ENCODE measurements at regions not wholly inside any gene's neighbourhood (a gene's known extent, or its start where the extent isn't known, plus 50 kb on each side); places are given as distances from the start of the nearest gene placed in this dataset.

DNA sequence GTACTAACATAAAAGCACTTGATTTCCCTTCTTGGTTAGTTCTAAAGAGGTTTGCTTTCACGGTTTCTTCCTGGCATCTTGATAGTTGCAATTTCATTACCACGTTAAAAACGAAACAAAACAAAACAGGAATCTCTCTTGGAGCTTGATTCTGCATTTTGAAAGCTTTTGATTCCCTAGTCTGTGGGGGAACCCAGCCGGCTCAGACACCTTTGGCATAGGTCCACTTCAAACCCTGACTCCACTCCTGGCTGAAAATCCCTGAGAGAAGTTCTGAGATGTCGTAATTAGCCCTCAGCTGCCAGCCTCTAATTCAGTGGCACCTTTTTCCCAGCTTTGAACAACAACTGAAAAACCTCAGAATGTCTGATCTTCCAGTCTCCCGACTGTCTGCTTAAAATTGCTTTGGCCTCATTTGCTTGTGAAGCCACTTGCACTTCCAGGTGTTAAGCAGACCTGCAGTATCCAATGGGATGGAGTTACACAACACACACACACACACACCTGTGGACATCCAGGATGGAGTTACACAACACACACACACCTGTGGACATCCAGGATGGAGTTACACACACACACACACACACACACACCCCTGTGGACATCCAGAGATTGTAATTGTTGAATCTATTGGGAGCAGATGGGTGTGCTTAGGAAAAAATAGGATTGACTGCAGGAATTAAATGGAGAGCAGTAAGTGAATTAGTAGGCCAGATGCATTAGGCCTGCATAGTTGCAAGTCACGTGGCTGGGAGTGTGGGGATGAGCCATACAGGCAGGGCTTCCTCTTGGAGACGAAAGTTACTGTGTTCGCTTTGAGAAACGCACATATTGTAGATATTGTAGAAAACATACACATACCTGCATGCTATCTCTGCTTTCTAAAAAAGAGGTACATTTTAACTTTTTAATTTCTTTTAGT, 285.6 kb upstream of the FMN2 start:
- intact Hi-C loops (cut with micrococcal nuclease) = no loop called here
- DNase-seq (no peak), ATAC-seq (no peak)
- ChIA-PET CTCF (no interaction called here), POLR2A (no interaction called here)
- no peaks in the 10 kb centered on the region for H3K36me3 Mint-ChIP-seq (ENCODE audit: low read depth)
- TF ChIP-seq, protein P1, sequence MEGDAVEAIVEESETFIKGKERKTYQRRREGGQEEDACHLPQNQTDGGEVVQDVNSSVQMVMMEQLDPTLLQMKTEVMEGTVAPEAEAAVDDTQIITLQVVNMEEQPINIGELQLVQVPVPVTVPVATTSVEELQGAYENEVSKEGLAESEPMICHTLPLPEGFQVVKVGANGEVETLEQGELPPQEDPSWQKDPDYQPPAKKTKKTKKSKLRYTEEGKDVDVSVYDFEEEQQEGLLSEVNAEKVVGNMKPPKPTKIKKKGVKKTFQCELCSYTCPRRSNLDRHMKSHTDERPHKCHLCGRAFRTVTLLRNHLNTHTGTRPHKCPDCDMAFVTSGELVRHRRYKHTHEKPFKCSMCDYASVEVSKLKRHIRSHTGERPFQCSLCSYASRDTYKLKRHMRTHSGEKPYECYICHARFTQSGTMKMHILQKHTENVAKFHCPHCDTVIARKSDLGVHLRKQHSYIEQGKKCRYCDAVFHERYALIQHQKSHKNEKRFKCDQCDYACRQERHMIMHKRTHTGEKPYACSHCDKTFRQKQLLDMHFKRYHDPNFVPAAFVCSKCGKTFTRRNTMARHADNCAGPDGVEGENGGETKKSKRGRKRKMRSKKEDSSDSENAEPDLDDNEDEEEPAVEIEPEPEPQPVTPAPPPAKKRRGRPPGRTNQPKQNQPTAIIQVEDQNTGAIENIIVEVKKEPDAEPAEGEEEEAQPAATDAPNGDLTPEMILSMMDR (IDR thresholded peaks at IDR 0.05) = no peak
- H3K9me3 Mint-ChIP-seq = no peaks in the 10 kb centered on the region
- H3K27ac Mint-ChIP-seq = no peak overlapping the region
- peaks cover 18% of the 10 kb centered on the region for H3K4me1 Mint-ChIP-seq (ENCODE audit: low read depth)
- H3K27me3 Mint-ChIP-seq = no peaks in the 10 kb centered on the region
- no peak overlapping the region for H3K4me3 Mint-ChIP-seq

DNA sequence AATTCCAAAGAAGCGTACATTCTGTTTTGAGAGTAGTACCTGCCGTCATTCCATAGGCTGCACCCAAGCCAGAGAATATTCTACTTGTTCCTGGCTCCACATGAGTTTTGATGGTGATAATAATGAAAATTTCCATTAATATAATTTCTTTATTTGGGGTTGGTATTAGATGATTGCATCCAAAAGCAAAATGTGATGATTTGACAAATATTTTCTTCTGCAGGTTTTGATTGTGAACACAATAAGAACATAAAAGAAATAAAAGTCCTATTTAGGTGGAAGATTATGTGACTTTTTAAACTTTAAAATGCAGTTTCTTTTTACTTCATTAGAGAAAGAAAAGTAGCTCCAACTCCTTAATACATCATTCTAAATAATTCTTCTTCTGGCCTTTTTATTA, 284.8 kb upstream of the FMN2 start:
- no peaks in the 10 kb centered on the region for H3K9me3 Mint-ChIP-seq
- ChIA-PET CTCF (interaction anchor here (1.1 to 1.2 kb wide), 3 partner anchors 8 to 91 kb away, joined by 3 to 4 read pairs (median 3); no protein-coding TSS in a partner anchor), POLR2A (no interaction called here)
- no peaks in the 10 kb centered on the region for H3K27me3 Mint-ChIP-seq
- no peaks in the 10 kb centered on the region for H3K36me3 Mint-ChIP-seq (ENCODE audit: low read depth)
- TF ChIP-seq, protein P1 (IDR thresholded peaks at IDR 0.05) = no peak
- DNase-seq (no peak), ATAC-seq (no peak)
- H3K4me1 Mint-ChIP-seq (ENCODE audit: low read depth) = peaks cover 25% of the 10 kb centered on the region
- intact Hi-C loops (cut with micrococcal nuclease) = no loop called here
- H3K27ac Mint-ChIP-seq = no peak overlapping the region
- no peak overlapping the region for H3K4me3 Mint-ChIP-seq

DNA sequence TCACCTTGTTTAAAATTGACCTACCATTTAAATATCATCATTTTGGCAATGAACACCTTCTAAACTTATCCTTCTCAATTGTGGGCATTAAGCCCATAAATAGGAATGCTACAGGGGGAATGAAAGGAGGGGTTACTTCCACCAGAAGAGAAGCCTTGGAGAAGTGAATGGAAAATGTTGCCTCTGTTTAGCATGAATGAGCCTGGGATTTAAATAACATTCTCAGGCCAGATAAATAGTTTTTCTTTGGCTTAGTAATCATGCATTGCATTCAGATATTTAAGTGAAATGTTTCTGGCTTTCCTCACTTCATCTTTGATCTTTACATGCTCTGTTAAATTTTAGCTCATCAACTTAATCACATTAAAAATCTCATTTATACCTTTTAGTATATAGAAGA, 284.3 kb upstream of the FMN2 start:
- TF ChIP-seq, protein P1 (IDR thresholded peaks at IDR 0.05) = no peak
- DNase-seq (no peak), ATAC-seq (no peak)
- peaks cover 23% of the 10 kb centered on the region for H3K4me1 Mint-ChIP-seq (ENCODE audit: low read depth)
- H3K9me3 Mint-ChIP-seq = no peaks in the 10 kb centered on the region
- POLR2A ChIA-PET = no interaction called here
- no peak overlapping the region for H3K4me3 Mint-ChIP-seq
- CTCF ChIA-PET = interaction anchor here (1.1 to 1.2 kb wide), 3 partner anchors 8 to 91 kb away, joined by 3 to 4 read pairs (median 3); no protein-coding TSS in a partner anchor
- H3K27ac Mint-ChIP-seq = no peak overlapping the region
- no peaks in the 10 kb centered on the region for H3K36me3 Mint-ChIP-seq (ENCODE audit: low read depth)
- intact Hi-C loops (cut with micrococcal nuclease) = no loop called here
- no peaks in the 10 kb centered on the region for H3K27me3 Mint-ChIP-seq

DNA sequence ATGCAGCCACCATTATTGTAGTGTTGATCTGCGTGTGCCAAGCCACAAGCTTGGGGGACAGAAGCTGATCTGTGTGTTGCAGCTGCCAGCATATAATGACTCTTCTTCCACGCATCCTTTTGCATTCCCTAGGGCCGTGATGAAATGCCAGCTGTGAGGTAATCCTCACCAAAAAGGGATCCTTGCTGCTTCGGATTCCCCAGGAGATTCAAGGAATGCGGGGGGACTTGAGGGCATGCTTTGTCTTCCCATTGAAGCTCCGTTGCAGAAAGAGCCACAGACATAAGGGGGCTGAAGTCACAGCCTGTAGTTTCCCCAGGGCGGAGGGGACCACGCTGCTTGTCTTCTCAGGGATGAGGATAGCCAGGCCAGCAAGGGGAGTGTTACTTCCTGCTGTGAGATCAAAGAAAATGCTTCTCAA, 281.6 kb upstream of the FMN2 start:
- peaks cover 26% of the 10 kb centered on the region for H3K4me1 Mint-ChIP-seq (ENCODE audit: low read depth)

More for the DNA sequence above, 281.6 kb upstream of the FMN2 start:
- intact Hi-C loops (cut with micrococcal nuclease) = loop anchor here (5.0 to 10.0 kb wide), 2 partner anchors 93 to 395 kb away; no protein-coding TSS in a partner anchor
- Mint-ChIP-seq H3K27me3 (no peaks in the 10 kb centered on the region), H3K9me3 (no peaks in the 10 kb centered on the region), H3K27ac (no peak overlapping the region), H3K36me3 (ENCODE audit: low read depth) (no peaks in the 10 kb centered on the region), H3K4me3 (no peak overlapping the region)
- ATAC-seq (no peak), DNase-seq (no peak)
- CTCF ChIA-PET = interaction anchor here (0.8 to 1.4 kb wide), 3 partner anchors 9 to 93 kb away, joined by 3 to 6 read pairs (median 3); no protein-coding TSS in a partner anchor
- TF ChIP-seq, protein P1 (IDR thresholded peaks at IDR 0.05) = no peak
- POLR2A ChIA-PET = no interaction called here

Data from activated CD8-positive, alpha-beta T cell treated with anti-CD3 and anti-CD28 coated beads for 36 hours (primary cell).